ENCODE measurements at regions not wholly inside any gene's neighbourhood (a gene's known extent, or its start where the extent isn't known, plus 50 kb on each side); places are given as distances from the start of the nearest gene placed in this dataset.

GRCh38 chr12:97200181-97200580 lies 262.4 kb upstream of the RMST start:
- TF ChIP-seq CTCF (conservative IDR thresholded peaks at IDR 0.05) (no peak), EZH2 (IDR thresholded peaks at IDR 0.05; ENCODE audit: low read depth) (no peak)
